SK-N-MC (cell line): ENCODE measurements at regions not wholly inside any gene's neighbourhood (a gene's known extent, or its start where the extent isn't known, plus 50 kb on each side); places are given as distances from the start of the nearest gene placed in this dataset.

Source experiments
- DNase-seq: peaks from one replicate; pipeline ENCODE4 v3.0.0-alpha.2; 2011; ENCODE audit warnings: low read depth, low spot score
- H3K27ac ChIP-seq: fragments of 200-600 bp; sonication (generic); 2 replicates; pipeline ENCODE4 v1.5.1; 2016; ENCODE audit warnings: mixed run types
- H3K36me3 ChIP-seq: fragments of 200-600 bp; sonication (generic); 2 replicates; pipeline ENCODE4 v1.6.1; 2017; ENCODE audit warnings: antibody characterized with exemption, low read length, mixed read lengths; ENCODE audit not compliant: insufficient read depth
- H3K4me3 ChIP-seq: fragments of 200-600 bp; sonication (generic); 2 replicates; pipeline ENCODE4 v1.5.1; 2016
- H3K9ac ChIP-seq: fragments of 200-600 bp; sonication (generic); 2 replicates; pipeline ENCODE4 v1.8.0; 2017; ENCODE audit warnings: mixed run types, mixed read lengths; ENCODE audit not compliant: insufficient read length
- H3K9me3 ChIP-seq: fragments of 200-600 bp; sonication (generic); 2 replicates; pipeline ENCODE4 v1.6.1; 2017; ENCODE audit warnings: low read depth, mild to moderate bottlenecking, antibody characterized with exemption, low read length, moderate library complexity, mixed read lengths
- EZH2 ChIP-seq: fragments of 200-600 bp; sonication (generic); IDR thresholded peaks from one replicate; pipeline ENCODE4 v1.6.1; 2017; ENCODE audit warnings: antibody characterized with exemption
- FOXP2 ChIP-seq: optimal IDR thresholded peaks from 2 replicates; pipeline ENCODE3; 2011; ENCODE audit warnings: mild to moderate bottlenecking, moderate library complexity; ENCODE audit not compliant: insufficient read depth; ENCODE audit errors: extremely low read length, control extremely low read depth
- POLR2AphosphoS5 ChIP-seq: IDR thresholded peaks from 2 replicates; pipeline ENCODE4 v1.6.1; 2012; ENCODE audit warnings: mild to moderate bottlenecking, low read depth, low read length, borderline replicate concordance

- TF ChIP-seq POLR2AphosphoS5 (no peak), FOXP2 (no peak), EZH2 (no peak)
- Histone ChIP-seq H3K36me3 (no peaks in the 10 kb centered on the region), H3K27ac (no peak overlapping the region), H3K9ac (no peak overlapping the region), H3K9me3 (no peaks in the 10 kb centered on the region), H3K4me3 (no peak overlapping the region)
- no peak for DNase-seq
These were observed 337.7 kb downstream of the GATA3 start for GRCh38 chr10:8392216-8392615.

DNA sequence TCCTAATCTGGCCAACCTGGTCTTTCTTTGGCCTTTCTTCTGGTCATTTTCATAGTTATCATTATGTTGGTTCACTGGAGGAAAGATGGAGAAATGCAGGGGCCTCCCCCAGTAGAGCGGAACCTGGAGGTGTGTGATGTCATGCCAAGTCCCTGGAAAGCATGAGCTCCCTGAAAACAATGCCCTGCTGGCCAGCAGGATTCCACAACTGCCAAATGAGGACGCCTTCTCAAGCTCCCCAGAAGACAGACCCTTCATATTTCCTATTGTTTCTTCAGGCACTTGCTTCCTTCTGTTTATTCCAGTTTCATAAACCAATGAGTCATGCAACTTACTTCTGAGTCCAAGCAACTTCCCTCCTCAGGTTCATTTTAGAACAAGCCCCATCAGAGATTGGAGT lies 339.0 kb downstream of the GATA3 start:
- no peaks in the 10 kb centered on the region for H3K36me3 ChIP-seq
- no peak overlapping the region for H3K27ac ChIP-seq
- no peak for TF ChIP-seq EZH2
- TF ChIP-seq FOXP2, result no peak
- TF ChIP-seq POLR2AphosphoS5, result no peak
- DNase-seq, result no peak
- H3K9ac ChIP-seq, result no peak overlapping the region
- no peak overlapping the region for H3K4me3 ChIP-seq
- H3K9me3 ChIP-seq, result no peaks in the 10 kb centered on the region

- no peak for DNase-seq
- H3K4me3 ChIP-seq, result no peak overlapping the region
- H3K27ac ChIP-seq, result no peak overlapping the region
- no peak for TF ChIP-seq FOXP2
- TF ChIP-seq EZH2, result no peak
- TF ChIP-seq POLR2AphosphoS5, result no peak
- no peaks in the 10 kb centered on the region for H3K36me3 ChIP-seq
- H3K9me3 ChIP-seq, result no peaks in the 10 kb centered on the region
- H3K9ac ChIP-seq, result no peak overlapping the region
These were observed 342.2 kb downstream of the GATA3 start for GRCh38 chr10:8396675-8397074.

DNA sequence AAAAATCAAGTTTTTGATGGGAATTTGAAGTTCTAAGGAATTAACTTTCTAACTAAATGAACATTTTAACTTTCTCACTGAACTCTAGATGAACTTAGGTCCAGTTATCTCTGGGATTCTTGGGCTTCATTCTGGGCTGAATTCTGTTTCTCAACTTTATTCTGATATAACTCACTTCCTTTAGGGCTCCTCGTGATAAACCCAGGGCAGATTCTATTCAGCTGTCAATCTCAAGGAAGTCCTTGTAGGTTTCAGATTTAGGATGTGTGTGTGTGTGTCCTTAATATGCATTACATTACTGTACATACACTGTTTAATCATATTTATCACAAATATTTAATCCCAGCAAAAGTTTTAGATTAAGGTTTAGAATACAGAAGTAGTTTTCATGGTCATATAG lies 344.3 kb downstream of the GATA3 start:
- H3K36me3 ChIP-seq, result no peaks in the 10 kb centered on the region
- H3K4me3 ChIP-seq, result no peak overlapping the region
- H3K9ac ChIP-seq, result no peak overlapping the region
- H3K27ac ChIP-seq, result no peak overlapping the region
- TF ChIP-seq FOXP2 (no peak), POLR2AphosphoS5 (no peak), EZH2 (no peak)
- DNase-seq, result no peak
- H3K9me3 ChIP-seq, result no peaks in the 10 kb centered on the region

GRCh38 chr10:8400151-8400550 lies 345.7 kb downstream of the GATA3 start:
- H3K9me3 ChIP-seq, result no peaks in the 10 kb centered on the region
- H3K4me3 ChIP-seq, result no peak overlapping the region
- no peaks in the 10 kb centered on the region for H3K36me3 ChIP-seq
- H3K9ac ChIP-seq, result no peak overlapping the region
- no peak for TF ChIP-seq FOXP2
- TF ChIP-seq EZH2, result no peak
- no peak for TF ChIP-seq POLR2AphosphoS5
- DNase-seq, result no peak
- H3K27ac ChIP-seq, result no peak overlapping the region

DNA sequence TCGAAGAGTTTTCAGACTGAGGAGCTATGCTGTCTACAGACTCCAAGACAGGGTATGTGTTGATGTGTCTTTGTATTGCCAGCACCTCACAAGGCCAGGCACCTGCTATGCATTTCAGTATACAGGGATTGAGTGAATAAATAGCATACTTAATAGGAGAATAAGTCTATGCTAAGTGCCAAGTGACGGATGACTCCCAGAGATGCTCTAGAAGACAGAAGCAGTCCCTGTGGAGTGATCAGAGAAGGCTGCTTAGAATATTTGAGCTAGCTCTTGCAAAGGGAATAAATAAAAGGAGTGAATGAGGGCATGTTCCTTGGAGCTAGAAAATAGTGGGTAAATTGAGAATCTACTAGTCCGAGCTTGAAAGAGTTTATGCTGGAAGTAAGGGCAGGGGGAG lies 346.4 kb downstream of the GATA3 start:
- Histone ChIP-seq H3K36me3 (no peaks in the 10 kb centered on the region), H3K27ac (no peak overlapping the region), H3K4me3 (no peak overlapping the region), H3K9ac (no peak overlapping the region), H3K9me3 (no peaks in the 10 kb centered on the region)
- DNase-seq, result no peak
- no peak for TF ChIP-seq EZH2
- TF ChIP-seq POLR2AphosphoS5, result no peak
- no peak for TF ChIP-seq FOXP2

DNA sequence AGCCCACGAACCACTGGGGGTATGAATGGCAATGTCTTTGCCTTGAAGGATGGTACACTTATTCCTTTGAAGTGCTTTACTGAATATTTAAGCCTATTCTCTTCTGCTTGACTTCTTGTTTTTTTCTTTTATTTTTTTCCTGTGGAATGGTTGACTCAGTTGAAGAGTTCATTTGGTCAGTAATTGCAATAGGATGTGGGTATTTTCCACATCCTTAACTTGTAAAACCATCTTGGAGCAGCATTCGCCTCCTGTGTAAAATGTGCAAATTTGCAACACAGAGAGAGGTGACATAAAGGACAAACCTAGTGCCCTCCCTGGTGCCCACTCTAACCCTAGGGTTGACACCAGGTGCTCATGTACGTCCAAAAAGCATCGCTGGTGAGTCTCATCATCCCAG lies 347.0 kb downstream of the GATA3 start:
- no peak for DNase-seq
- H3K9ac ChIP-seq, result no peak overlapping the region
- no peaks in the 10 kb centered on the region for H3K36me3 ChIP-seq
- no peak overlapping the region for H3K4me3 ChIP-seq
- TF ChIP-seq POLR2AphosphoS5 (no peak), EZH2 (no peak), FOXP2 (no peak)
- H3K27ac ChIP-seq, result no peak overlapping the region
- H3K9me3 ChIP-seq, result no peaks in the 10 kb centered on the region

DNA sequence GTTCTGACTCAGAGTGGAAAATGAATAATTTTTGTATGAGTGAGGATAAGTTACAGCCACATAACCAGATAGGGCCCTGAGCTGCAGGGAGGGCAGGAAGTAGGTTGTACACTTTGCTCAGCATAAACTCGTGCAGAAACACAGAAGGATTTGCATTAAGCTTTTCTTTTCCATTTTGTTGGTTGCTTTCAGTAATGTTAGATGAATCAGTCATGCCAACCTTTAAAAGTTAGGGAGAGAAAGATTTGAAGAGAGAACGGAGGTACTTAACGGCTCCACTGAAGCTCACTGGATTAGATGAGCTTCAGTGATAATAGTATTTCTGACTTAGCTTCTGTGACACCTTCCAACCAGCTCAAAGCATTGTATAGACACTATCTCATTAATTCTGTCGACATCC lies 348.1 kb downstream of the GATA3 start:
- TF ChIP-seq FOXP2 (no peak), POLR2AphosphoS5 (no peak), EZH2 (no peak)
- Histone ChIP-seq H3K27ac (no peak overlapping the region), H3K9ac (no peak overlapping the region), H3K36me3 (no peaks in the 10 kb centered on the region), H3K4me3 (no peak overlapping the region), H3K9me3 (no peaks in the 10 kb centered on the region)
- DNase-seq, result no peak

DNA sequence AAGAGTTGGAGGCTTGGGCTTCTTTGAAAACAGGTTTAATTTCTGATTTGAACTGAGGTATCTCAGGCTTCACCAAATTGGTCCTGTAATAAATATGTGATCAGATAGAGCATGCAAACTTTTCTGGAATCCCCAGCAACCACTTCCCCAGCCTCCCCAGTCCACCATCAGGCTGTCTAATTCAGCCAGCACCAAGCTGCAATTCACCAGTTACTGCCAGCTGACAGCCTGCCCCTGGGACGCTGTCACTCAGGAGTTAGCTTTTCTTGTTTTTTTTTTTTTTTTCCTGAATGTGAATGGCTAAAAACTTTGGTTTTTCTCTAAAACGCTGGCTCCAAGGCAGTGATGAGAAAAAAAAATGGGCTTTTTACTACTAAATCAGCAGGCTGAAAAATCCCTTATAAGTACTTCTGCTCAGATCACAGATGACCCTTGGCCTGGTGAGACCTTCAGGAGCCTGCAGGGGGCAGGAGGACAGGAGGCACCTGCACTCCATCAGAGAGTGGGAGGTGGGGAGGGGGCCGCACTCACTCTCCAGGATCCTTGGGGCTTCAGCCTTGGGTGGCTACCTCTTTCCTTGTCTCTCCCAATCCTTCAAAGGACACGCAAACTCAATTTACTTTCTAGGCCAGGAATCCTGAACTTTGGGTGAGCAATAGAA lies 349.4 kb downstream of the GATA3 start:
- Histone ChIP-seq H3K9ac (no peak overlapping the region), H3K9me3 (no peaks in the 10 kb centered on the region), H3K36me3 (no peaks in the 10 kb centered on the region), H3K27ac (no peak overlapping the region), H3K4me3 (no peak overlapping the region)
- TF ChIP-seq EZH2, result no peak
- TF ChIP-seq POLR2AphosphoS5, result no peak
- TF ChIP-seq FOXP2, result no peak
- no peak for DNase-seq
